HCT116 (cell line): ENCODE measurements at regions not wholly inside any gene's neighbourhood (a gene's known extent, or its start where the extent isn't known, plus 50 kb on each side); places are given as distances from the start of the nearest gene placed in this dataset.

Experiments
- ATAC-seq: fragments of 200-7000 bp; cut with Tn5 transposase; 2 replicates; pipeline ENCODE4 v1.9.1; 2020; ENCODE audit warnings: mild to moderate bottlenecking, moderate library complexity
- BruUV-seq: library from RNA; stranded (reverse); fragments of 400-500 nt; replicated peaks from 2 replicates; lab custom pipeline; 2021; lab: Mats Ljungman, UMichigan
- CTCF ChIA-PET: fragments of 300-600 bp; sonication (Branson Sonifier 250); formaldehyde crosslinking; loops from one replicate; lab custom pipeline; 2021; ENCODE audit warnings: antibody characterized with exemption; lab: Charles Lee
- POLR2A ChIA-PET: fragments of 300-600, 350-600 bp; sonication (Branson Sonifier 250); formaldehyde crosslinking; loops from one replicate; lab custom pipeline; 2021; ENCODE audit warnings: antibody characterized with exemption; lab: Charles Lee
- RAD21 ChIA-PET, 2 experiments: fragments of 300-600 bp; sonication (Branson Sonifier 250); formaldehyde crosslinking; loops; one replicate each; lab custom pipeline; 2023; ENCODE audit warnings: low total read pairs in 2 of 2; ENCODE audit not compliant: uncharacterized antibody in 2 of 2, unreplicated experiment in 2 of 2, low non-redundant PET in 1 of 2; lab: Charles Lee
- DNase-seq: peaks from one replicate; pipeline ENCODE4 v3.0.0-alpha.2; 2010; ENCODE audit warnings: low read depth, low spot score
- H2AFZ ChIP-seq: fragments of 200-600 bp; shearing (Covaris generic), sonication (generic); 2 replicates; pipeline ENCODE4 v1.6.1; 2017; ENCODE audit warnings: low read depth, mixed run types, mixed read lengths, antibody characterized with exemption, low read length; ENCODE audit not compliant: poor library complexity, severe bottlenecking
- H3K27ac ChIP-seq: 2 replicates; pipeline ENCODE4 v1.5.1; 2012; ENCODE audit warnings: low read depth, low read length
- H3K27me3 ChIP-seq: fragments of 200-600 bp; sonication (generic); 2 replicates; pipeline ENCODE4 v1.6.1; 2016; ENCODE audit warnings: mixed run types, low read length, mixed read lengths; ENCODE audit not compliant: insufficient read depth
- H3K36me3 ChIP-seq, 2 experiments: fragments of 200-500 bp in 1 of 2; fragments of 200-600 bp in 1 of 2; sonication (Bioruptor generic) in 1 of 2; sonication (generic) in 1 of 2; 2 replicates each; pipeline versions ENCODE4 v1.5.1 to v1.6.1; 2014 to 2016; ENCODE audit warnings: low read length in 2 of 2, inconsistent platforms in 1 of 2, mixed read lengths in 1 of 2, mixed run types in 1 of 2; ENCODE audit not compliant: insufficient read depth in 2 of 2, control insufficient read depth in 1 of 2
- H3K4me1 ChIP-seq, 2 experiments: fragments of 200-600 bp in 1 of 2; sonication (generic) in 1 of 2; 2 replicates each; pipeline versions ENCODE4 v1.5.1 to v1.6.1; 2012 to 2017; ENCODE audit warnings: low read length in 2 of 2, inconsistent platforms in 1 of 2, mild to moderate bottlenecking in 1 of 2, mixed read lengths in 1 of 2, mixed run types in 1 of 2, moderate library complexity in 1 of 2; ENCODE audit not compliant: insufficient read depth in 2 of 2, control insufficient read depth in 1 of 2
- H3K4me2 ChIP-seq: fragments of 200-600 bp; sonication (generic); 2 replicates; pipeline ENCODE4 v1.6.1; 2017; ENCODE audit warnings: mixed run types, low read length, mixed read lengths
- H3K4me3 ChIP-seq, 2 experiments: fragments of 200-600 bp in 1 of 2; sonication (generic) in 1 of 2; replicated peaks in 1 of 2; 2 replicates each; pipeline ENCODE4 v1.5.1; 2011 to 2016; ENCODE audit warnings: low read length in 2 of 2, control low read depth in 1 of 2, low read depth in 1 of 2, mild to moderate bottlenecking in 1 of 2, mixed read lengths in 1 of 2, mixed run types in 1 of 2
- H3K79me2 ChIP-seq: fragments of 200-600 bp; sonication (generic); 2 replicates; pipeline ENCODE4 v1.6.1; 2017; ENCODE audit warnings: mild to moderate bottlenecking, mixed run types, low read length, moderate library complexity, mixed read lengths; ENCODE audit not compliant: insufficient read depth
- H3K9ac ChIP-seq: fragments of 200-600 bp; sonication (generic); 2 replicates; pipeline ENCODE4 v1.6.1; 2016; ENCODE audit warnings: low read length, mixed read lengths
- H3K9me2 ChIP-seq: fragments of 200-600 bp; sonication (generic), shearing (Covaris generic); 2 replicates; pipeline ENCODE4 v1.6.1; 2017; ENCODE audit warnings: mixed run types, mild to moderate bottlenecking, moderate library complexity; ENCODE audit not compliant: insufficient read depth
- H3K9me3 ChIP-seq, 2 experiments: fragments of 200-500 bp in 1 of 2; fragments of 200-600 bp in 1 of 2; sonication (Bioruptor generic) in 1 of 2; sonication (generic) in 1 of 2; 2 replicates each; pipeline ENCODE4 v1.6.1; 2014 to 2017; ENCODE audit warnings: low read length in 2 of 2, mixed read lengths in 2 of 2, inconsistent platforms in 1 of 2, low read depth in 1 of 2, mild to moderate bottlenecking in 1 of 2, mixed run types in 1 of 2, moderate library complexity in 1 of 2; ENCODE audit not compliant: control insufficient read depth in 1 of 2, insufficient read depth in 1 of 2
- H4K20me1 ChIP-seq: fragments of 200-600 bp; sonication (generic), shearing (Covaris generic); 2 replicates; pipeline ENCODE4 v1.6.1; 2017; ENCODE audit warnings: mixed run types, mild to moderate bottlenecking, moderate library complexity; ENCODE audit not compliant: insufficient read depth
- CBX3 ChIP-seq: IDR thresholded peaks from 2 replicates; pipeline ENCODE4 v1.6.1; 2012; ENCODE audit warnings: low read depth
- CEBPB ChIP-seq: IDR thresholded peaks from 2 replicates; pipeline ENCODE4 v1.6.1; 2012; ENCODE audit warnings: low read depth
- EGR1 ChIP-seq: IDR thresholded peaks from 2 replicates; pipeline ENCODE4 v1.6.1; 2012; ENCODE audit warnings: low read depth
- ELF1 ChIP-seq: IDR thresholded peaks from 2 replicates; pipeline ENCODE4 v1.6.1; 2012; ENCODE audit warnings: low read depth, borderline replicate concordance
- EZH2 ChIP-seq: fragments of 200-600 bp; sonication (generic); IDR thresholded peaks from 2 replicates; pipeline ENCODE4 v1.6.1; 2017; ENCODE audit warnings: antibody characterized with exemption, mixed run types
- EZH2phosphoT487 ChIP-seq: fragments of 200-600 bp; IDR thresholded peaks from 2 replicates; pipeline ENCODE4 v1.6.1; 2018; ENCODE audit warnings: antibody characterized with exemption, borderline replicate concordance
- FOSL1 ChIP-seq: IDR thresholded peaks from 2 replicates; pipeline ENCODE4 v1.6.1; 2012; ENCODE audit warnings: low read depth
- JUND ChIP-seq: IDR thresholded peaks from 2 replicates; pipeline ENCODE4 v1.6.1; 2012
- POLR2A ChIP-seq: IDR thresholded peaks from 2 replicates; pipeline ENCODE4 v1.7.0; 2011; ENCODE audit warnings: borderline replicate concordance; ENCODE audit not compliant: insufficient read depth, insufficient read length; ENCODE audit errors: extremely low read depth
- RAD21 ChIP-seq: IDR thresholded peaks from 2 replicates; pipeline ENCODE4 v1.6.1; 2012; ENCODE audit warnings: low read depth, mild to moderate bottlenecking
- SIN3A ChIP-seq: IDR thresholded peaks from 2 replicates; pipeline ENCODE4 v1.6.1; 2012; ENCODE audit warnings: low read depth
- SP1 ChIP-seq: IDR thresholded peaks from 2 replicates; pipeline ENCODE4 v1.6.1; 2012; ENCODE audit warnings: low read depth
- SRF ChIP-seq: IDR thresholded peaks from 2 replicates; pipeline ENCODE4 v1.6.1; 2012; ENCODE audit warnings: low read depth
- TCF7L2 ChIP-seq: IDR thresholded peaks from 2 replicates; pipeline ENCODE4 v1.7.0; 2011; ENCODE audit warnings: borderline replicate concordance, inconsistent platforms; ENCODE audit not compliant: insufficient read depth, insufficient read length; ENCODE audit errors: extremely low read depth
- YY1 ChIP-seq: IDR thresholded peaks from 2 replicates; pipeline ENCODE4 v1.6.1; 2011; ENCODE audit warnings: low read length, low read depth, moderate library complexity, mild to moderate bottlenecking; ENCODE audit not compliant: insufficient replicate concordance; ENCODE audit errors: extremely low read depth
- ZNF274 ChIP-seq: fragments of 200-500 bp; sonication (Bioruptor generic); IDR thresholded peaks from 2 replicates; pipeline ENCODE4 v1.6.1; 2014; ENCODE audit warnings: mild to moderate bottlenecking, low read depth, low read length, inconsistent platforms
- intact Hi-C: fragments of 100-400 bp; cut with micrococcal nuclease; formaldehyde crosslinking; loops from 2 replicates; pipeline ENCODE4 v1.10.0; 2022
- TF ChIP-seq, protein P1 (sequence below): IDR thresholded peaks from 2 replicates; pipeline ENCODE4 v1.6.1; 2011; ENCODE audit warnings: mild to moderate bottlenecking, low read length, moderate library complexity; ENCODE audit not compliant: insufficient replicate concordance; ENCODE audit errors: extremely low read depth
- TF ChIP-seq, protein P2 (sequence below): IDR thresholded peaks from 2 replicates; pipeline ENCODE4 v1.6.1; 2012
- TF ChIP-seq, protein P3 (sequence below): IDR thresholded peaks from 2 replicates; pipeline ENCODE4 v1.6.1; 2012
- TF ChIP-seq, protein P4 (sequence below): IDR thresholded peaks from 2 replicates; pipeline ENCODE4 v1.6.1; 2012; ENCODE audit warnings: low read depth

DNA sequence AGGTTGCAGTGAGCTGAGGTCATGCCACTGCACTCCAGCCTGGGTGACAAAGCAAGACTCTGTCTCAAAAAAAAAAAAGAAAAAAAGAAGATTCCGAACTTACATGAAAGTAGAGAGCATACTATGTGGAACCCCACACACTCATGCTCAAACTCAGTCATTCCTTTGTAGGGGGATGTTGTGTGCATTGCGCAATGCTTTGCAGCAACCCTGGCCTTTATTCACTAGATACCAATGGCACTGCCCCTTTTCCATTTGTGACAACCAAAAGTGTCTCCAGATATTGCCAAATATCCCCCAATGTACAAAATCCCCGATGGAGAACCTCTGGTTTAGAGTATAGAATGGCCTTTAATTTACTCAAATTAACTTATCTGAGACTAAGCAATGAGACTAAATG is 158.6 kb downstream of the GJA1 start:
- H3K36me3 ChIP-seq, result no peaks in the 10 kb centered on the region
- ChIA-PET CTCF (no interaction called here), RAD21 (no interaction called here), POLR2A (no interaction called here)
- no peaks in the 10 kb centered on the region for H4K20me1 ChIP-seq
- intact Hi-C loops, result no loop called here
- H3K9ac ChIP-seq, result no peak overlapping the region
- H3K4me1 ChIP-seq, result no peaks in the 10 kb centered on the region
- TF ChIP-seq SRF (no peak), TCF7L2 (no peak), POLR2A (no peak), ELF1 (no peak), FOSL1 (no peak), EZH2phosphoT487 (no peak), SIN3A (no peak), CEBPB (no peak), YY1 (no peak), JUND (no peak), ZNF274 (no peak), EZH2 (no peak), RAD21 (no peak), CBX3 (no peak), EGR1 (no peak), SP1 (no peak)
- TF ChIP-seq, protein P1, sequence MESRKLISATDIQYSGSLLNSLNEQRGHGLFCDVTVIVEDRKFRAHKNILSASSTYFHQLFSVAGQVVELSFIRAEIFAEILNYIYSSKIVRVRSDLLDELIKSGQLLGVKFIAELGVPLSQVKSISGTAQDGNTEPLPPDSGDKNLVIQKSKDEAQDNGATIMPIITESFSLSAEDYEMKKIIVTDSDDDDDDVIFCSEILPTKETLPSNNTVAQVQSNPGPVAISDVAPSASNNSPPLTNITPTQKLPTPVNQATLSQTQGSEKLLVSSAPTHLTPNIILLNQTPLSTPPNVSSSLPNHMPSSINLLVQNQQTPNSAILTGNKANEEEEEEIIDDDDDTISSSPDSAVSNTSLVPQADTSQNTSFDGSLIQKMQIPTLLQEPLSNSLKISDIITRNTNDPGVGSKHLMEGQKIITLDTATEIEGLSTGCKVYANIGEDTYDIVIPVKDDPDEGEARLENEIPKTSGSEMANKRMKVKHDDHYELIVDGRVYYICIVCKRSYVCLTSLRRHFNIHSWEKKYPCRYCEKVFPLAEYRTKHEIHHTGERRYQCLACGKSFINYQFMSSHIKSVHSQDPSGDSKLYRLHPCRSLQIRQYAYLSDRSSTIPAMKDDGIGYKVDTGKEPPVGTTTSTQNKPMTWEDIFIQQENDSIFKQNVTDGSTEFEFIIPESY, result no peak
- TF ChIP-seq, protein P2, sequence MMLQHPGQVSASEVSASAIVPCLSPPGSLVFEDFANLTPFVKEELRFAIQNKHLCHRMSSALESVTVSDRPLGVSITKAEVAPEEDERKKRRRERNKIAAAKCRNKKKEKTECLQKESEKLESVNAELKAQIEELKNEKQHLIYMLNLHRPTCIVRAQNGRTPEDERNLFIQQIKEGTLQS, result no peak
- TF ChIP-seq, protein P3, sequence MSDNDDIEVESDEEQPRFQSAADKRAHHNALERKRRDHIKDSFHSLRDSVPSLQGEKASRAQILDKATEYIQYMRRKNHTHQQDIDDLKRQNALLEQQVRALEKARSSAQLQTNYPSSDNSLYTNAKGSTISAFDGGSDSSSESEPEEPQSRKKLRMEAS, result no peak
- TF ChIP-seq, protein P4, sequence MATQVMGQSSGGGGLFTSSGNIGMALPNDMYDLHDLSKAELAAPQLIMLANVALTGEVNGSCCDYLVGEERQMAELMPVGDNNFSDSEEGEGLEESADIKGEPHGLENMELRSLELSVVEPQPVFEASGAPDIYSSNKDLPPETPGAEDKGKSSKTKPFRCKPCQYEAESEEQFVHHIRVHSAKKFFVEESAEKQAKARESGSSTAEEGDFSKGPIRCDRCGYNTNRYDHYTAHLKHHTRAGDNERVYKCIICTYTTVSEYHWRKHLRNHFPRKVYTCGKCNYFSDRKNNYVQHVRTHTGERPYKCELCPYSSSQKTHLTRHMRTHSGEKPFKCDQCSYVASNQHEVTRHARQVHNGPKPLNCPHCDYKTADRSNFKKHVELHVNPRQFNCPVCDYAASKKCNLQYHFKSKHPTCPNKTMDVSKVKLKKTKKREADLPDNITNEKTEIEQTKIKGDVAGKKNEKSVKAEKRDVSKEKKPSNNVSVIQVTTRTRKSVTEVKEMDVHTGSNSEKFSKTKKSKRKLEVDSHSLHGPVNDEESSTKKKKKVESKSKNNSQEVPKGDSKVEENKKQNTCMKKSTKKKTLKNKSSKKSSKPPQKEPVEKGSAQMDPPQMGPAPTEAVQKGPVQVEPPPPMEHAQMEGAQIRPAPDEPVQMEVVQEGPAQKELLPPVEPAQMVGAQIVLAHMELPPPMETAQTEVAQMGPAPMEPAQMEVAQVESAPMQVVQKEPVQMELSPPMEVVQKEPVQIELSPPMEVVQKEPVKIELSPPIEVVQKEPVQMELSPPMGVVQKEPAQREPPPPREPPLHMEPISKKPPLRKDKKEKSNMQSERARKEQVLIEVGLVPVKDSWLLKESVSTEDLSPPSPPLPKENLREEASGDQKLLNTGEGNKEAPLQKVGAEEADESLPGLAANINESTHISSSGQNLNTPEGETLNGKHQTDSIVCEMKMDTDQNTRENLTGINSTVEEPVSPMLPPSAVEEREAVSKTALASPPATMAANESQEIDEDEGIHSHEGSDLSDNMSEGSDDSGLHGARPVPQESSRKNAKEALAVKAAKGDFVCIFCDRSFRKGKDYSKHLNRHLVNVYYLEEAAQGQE, result no peak
- H3K9me2 ChIP-seq, result no peaks in the 10 kb centered on the region
- H2AFZ ChIP-seq, result no peak overlapping the region
- no peaks in the 10 kb centered on the region for H3K27me3 ChIP-seq
- no peak overlapping the region for H3K27ac ChIP-seq
- no peaks in the 10 kb centered on the region for H3K79me2 ChIP-seq
- H3K4me2 ChIP-seq, result no peak overlapping the region
- DNase-seq, result no peak
- BruUV-seq, result no TSS peak
- H3K9me3 ChIP-seq, result no peaks in the 10 kb centered on the region
- no peak for ATAC-seq
- H3K4me3 ChIP-seq, result no peak overlapping the region
